ENCODE measurements at regions not wholly inside any gene's neighbourhood (a gene's known extent, or its start where the extent isn't known, plus 50 kb on each side); places are given as distances from the start of the nearest gene placed in this dataset.

DNA sequence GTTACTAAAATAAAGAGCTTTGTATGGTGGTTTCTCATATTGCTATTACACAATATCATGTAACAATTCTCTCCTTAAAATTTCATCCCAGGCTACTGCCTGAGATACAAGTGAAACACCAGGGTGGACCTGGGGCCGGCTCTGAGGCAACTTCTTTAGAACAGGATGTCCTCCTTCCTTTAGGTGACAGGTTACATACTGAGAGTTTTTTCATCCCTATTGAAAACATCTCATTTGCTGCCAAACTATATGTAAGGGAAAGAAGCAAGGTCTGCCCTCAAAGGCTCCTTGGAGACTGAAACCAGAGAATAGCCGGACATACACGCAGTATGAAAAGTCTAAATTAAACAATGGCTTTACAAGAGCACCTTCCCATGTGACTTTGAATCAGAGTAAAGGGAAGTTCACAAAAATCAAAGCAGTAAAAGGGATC is 139.9 kb downstream of the DUSP6 start:
- ATAC-seq (ENCODE audit: insufficient number of reproducible peaks, low FRiP score, low read depth) (no peak), DNase-seq (ENCODE audit: low spot score) (no peak)
- H3K27me3 ChIP-seq (replicated peaks; ENCODE audit: insufficient read depth) = no peaks in the 10 kb centered on the region
- no peaks in the 10 kb centered on the region for H3K9me3 ChIP-seq
- TF ChIP-seq CTCF (IDR thresholded peaks at IDR 0.05) = no peak
- H3K4me1 ChIP-seq (ENCODE audit: control insufficient read depth in 1 of 2, low read depth in 2 of 2) = peaks cover 4 to 8% of the 10 kb centered on the region in 2 donors
- no peaks in the 10 kb centered on the region for H3K36me3 ChIP-seq
- no peak overlapping the region for H3K27ac ChIP-seq
- H3K4me3 ChIP-seq = no peak overlapping the region

DNA sequence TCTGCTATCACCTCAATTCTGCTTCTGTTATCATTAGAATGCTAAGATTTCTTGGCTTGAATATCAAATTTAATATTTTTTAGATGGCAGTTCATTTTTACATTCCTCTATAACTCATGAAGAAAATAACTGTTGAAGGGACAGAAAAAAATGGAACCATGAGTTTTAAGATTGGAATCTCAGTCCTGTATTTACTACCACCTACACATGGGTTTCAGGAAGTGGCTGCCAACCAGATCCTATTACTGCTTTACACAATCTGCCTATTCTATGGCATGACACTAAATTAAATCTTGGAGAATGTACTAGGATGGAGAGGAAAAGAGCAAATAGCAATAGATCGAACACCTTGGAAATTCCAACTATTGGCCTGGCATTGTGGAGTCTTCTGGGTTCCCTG is 140.8 kb downstream of the DUSP6 start:
- no peak for DNase-seq (ENCODE audit: low spot score)
- Histone ChIP-seq H3K36me3 (no peaks in the 10 kb centered on the region), H3K27ac (no peak overlapping the region), H3K27me3 (replicated peaks; ENCODE audit: insufficient read depth) (no peaks in the 10 kb centered on the region), H3K4me3 (no peak overlapping the region), H3K4me1 (ENCODE audit: control insufficient read depth in 1 of 2, low read depth in 2 of 2) (peaks cover 4 to 8% of the 10 kb centered on the region in 2 donors), H3K9me3 (no peaks in the 10 kb centered on the region)
- TF ChIP-seq CTCF (IDR thresholded peaks at IDR 0.05) = no peak
- no peak for ATAC-seq (ENCODE audit: insufficient number of reproducible peaks, low FRiP score, low read depth)

GRCh38 chr12:89210277-89210676 is 142.0 kb downstream of the DUSP6 start:
- Histone ChIP-seq H3K9me3 (no peaks in the 10 kb centered on the region), H3K36me3 (no peaks in the 10 kb centered on the region), H3K27ac (no peak overlapping the region), H3K27me3 (replicated peaks; ENCODE audit: insufficient read depth) (no peaks in the 10 kb centered on the region), H3K4me1 (ENCODE audit: control insufficient read depth in 1 of 2, low read depth in 2 of 2) (peaks cover 4 to 8% of the 10 kb centered on the region in 2 donors), H3K4me3 (no peak overlapping the region)
- TF ChIP-seq CTCF (IDR thresholded peaks at IDR 0.05) = no peak
- ATAC-seq (ENCODE audit: insufficient number of reproducible peaks, low FRiP score, low read depth) (no peak), DNase-seq (ENCODE audit: low spot score) (no peak)

- TF ChIP-seq CTCF (IDR thresholded peaks at IDR 0.05) = no peak
- H3K9me3 ChIP-seq = no peaks in the 10 kb centered on the region
- H3K4me3 ChIP-seq = no peak overlapping the region
- no peak for DNase-seq (ENCODE audit: low spot score)
- peaks cover 4 to 8% of the 10 kb centered on the region in 2 donors for H3K4me1 ChIP-seq (ENCODE audit: control insufficient read depth in 1 of 2, low read depth in 2 of 2)
- no peak overlapping the region for H3K27ac ChIP-seq
- H3K27me3 ChIP-seq (replicated peaks; ENCODE audit: insufficient read depth) = no peaks in the 10 kb centered on the region
- H3K36me3 ChIP-seq = no peaks in the 10 kb centered on the region
- no peak for ATAC-seq (ENCODE audit: insufficient number of reproducible peaks, low FRiP score, low read depth)
Measured at GRCh38 chr12:89208661-89209096, 143.6 kb downstream of the DUSP6 start.

DNA sequence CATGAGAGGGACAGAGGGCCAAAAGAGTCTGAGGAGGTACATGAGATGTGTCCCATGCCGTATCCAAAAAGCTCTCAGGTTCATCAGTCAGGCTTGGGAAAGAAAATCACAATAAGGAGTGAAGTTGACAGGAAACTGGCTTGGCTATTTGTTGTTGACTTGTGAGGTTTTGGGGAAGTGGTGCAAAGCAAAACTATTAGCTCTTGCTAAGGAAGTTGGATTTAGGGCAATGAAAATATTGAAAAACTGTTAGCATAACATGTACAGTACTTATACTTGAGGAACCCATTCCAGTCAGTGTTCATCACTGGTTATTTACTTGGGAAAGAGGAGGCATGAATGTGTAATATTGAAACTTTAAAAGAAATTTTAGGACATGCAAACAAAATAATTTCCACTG is 145.9 kb downstream of the DUSP6 start:
- Histone ChIP-seq H3K36me3 (no peaks in the 10 kb centered on the region), H3K27ac (no peak overlapping the region), H3K27me3 (replicated peaks; ENCODE audit: insufficient read depth) (no peaks in the 10 kb centered on the region), H3K4me1 (ENCODE audit: control insufficient read depth in 1 of 2, low read depth in 2 of 2) (peaks cover 2 to 3% of the 10 kb centered on the region in 2 donors), H3K9me3 (no peaks in the 10 kb centered on the region), H3K4me3 (no peak overlapping the region)
- ATAC-seq (ENCODE audit: insufficient number of reproducible peaks, low FRiP score, low read depth) (no peak), DNase-seq (ENCODE audit: low spot score) (no peak)
- TF ChIP-seq CTCF (IDR thresholded peaks at IDR 0.05) = no peak

Measured in thoracic aorta (tissue), 2 donors.